CD4-positive, alpha-beta T cell treated with Interleukin-4 for 4 hours (primary cell): ENCODE measurements at regions not wholly inside any gene's neighbourhood (a gene's known extent, or its start where the extent isn't known, plus 50 kb on each side); places are given as distances from the start of the nearest gene placed in this dataset.

ENCODE experiments used
- DNase-seq: peaks from one replicate; pipeline ENCODE4 v3.0.0-alpha.2; 2020

GRCh38 chr21:24989516-24989915 is 617.8 kb downstream of the MRPL39 start:
- DNase-seq = no peak

GRCh38 chr21:24988941-24989340 is 618.3 kb downstream of the MRPL39 start:
- no peak for DNase-seq

- no peak for DNase-seq
Measured at GRCh38 chr21:24976238-24976637, 631.0 kb downstream of the MRPL39 start.

- DNase-seq = no peak
Measured at GRCh38 chr21:24969068-24969467, 638.2 kb downstream of the MRPL39 start.

- no peak for DNase-seq
Measured at GRCh38 chr21:24955275-24955961, 651.9 kb downstream of the MRPL39 start.

GRCh38 chr21:24948186-24948585 is 659.1 kb downstream of the MRPL39 start:
- no peak for DNase-seq

GRCh38 chr21:24945910-24946309 is 661.4 kb downstream of the MRPL39 start:
- no peak for DNase-seq

- no peak for DNase-seq
Measured at GRCh38 chr21:24941316-24942185, 665.7 kb downstream of the MRPL39 start.

GRCh38 chr21:24939291-24939690 is 668.0 kb downstream of the MRPL39 start:
- no peak for DNase-seq

GRCh38 chr21:24938573-24938972 is 668.7 kb downstream of the MRPL39 start:
- DNase-seq = no peak

GRCh38 chr21:24935991-24936390 is 671.3 kb downstream of the MRPL39 start:
- DNase-seq = no peak

GRCh38 chr21:24910591-24910990 is 696.7 kb downstream of the MRPL39 start:
- DNase-seq = no peak

GRCh38 chr21:24903994-24904635 is 703.2 kb downstream of the MRPL39 start:
- DNase-seq = no peak

- DNase-seq = no peak
Measured at GRCh38 chr21:24899138-24899537, 708.1 kb downstream of the MRPL39 start.

- no peak for DNase-seq
Measured at GRCh38 chr21:24897883-24898282, 709.4 kb downstream of the MRPL39 start.

GRCh38 chr21:24896735-24897124 is 710.6 kb downstream of the MRPL39 start:
- no peak for DNase-seq

- DNase-seq = no peak
Measured at GRCh38 chr21:24895885-24896734, 711.2 kb downstream of the MRPL39 start.

- no peak for DNase-seq
Measured at GRCh38 chr21:24894324-24894723, 713.0 kb downstream of the MRPL39 start.

GRCh38 chr21:24890021-24890420 is 717.3 kb downstream of the MRPL39 start:
- DNase-seq = no peak

GRCh38 chr21:24881506-24881905 is 725.8 kb downstream of the MRPL39 start:
- DNase-seq = no peak

- DNase-seq = no peak
Measured at GRCh38 chr21:24870633-24871032, 736.6 kb downstream of the MRPL39 start.

GRCh38 chr21:24869862-24870261 is 737.4 kb downstream of the MRPL39 start:
- DNase-seq = no peak

- DNase-seq = no peak
Measured at GRCh38 chr21:24868117-24868516, 739.2 kb downstream of the MRPL39 start.
